ENCODE measurements at regions not wholly inside any gene's neighbourhood (a gene's known extent, or its start where the extent isn't known, plus 50 kb on each side); places are given as distances from the start of the nearest gene placed in this dataset.
"Not testable (repeated sequence)": the region's sequence is repeated elsewhere in the genome, so short reads cannot be mapped to it uniquely, and the experiment has no call there.

GRCh38 chrX:84856791-84857190 lies 146.9 kb upstream of the APOOL start:
- not testable (repeated sequence) for TF ChIP-seq YY1 (IDR thresholded peaks at IDR 0.05; ENCODE audit: low read depth, low read length); EZH2 (IDR thresholded peaks at IDR 0.05; ENCODE audit: low read depth, low read length, severe bottlenecking); ATF3 (IDR thresholded peaks at IDR 0.05; ENCODE audit: insufficient read depth, low read depth, low read length); USF2 (IDR thresholded peaks at IDR 0.05; ENCODE audit: low read length); JUND (IDR thresholded peaks at IDR 0.05; ENCODE audit: low read length)

Data from H1 (cell line).